MM.1S (cell line): ENCODE measurements at regions not wholly inside any gene's neighbourhood (a gene's known extent, or its start where the extent isn't known, plus 50 kb on each side); places are given as distances from the start of the nearest gene placed in this dataset.

Experiments used
- DNase-seq: peaks from one replicate; pipeline ENCODE4 v3.0.0-alpha.2; 2015
- H2AFZ ChIP-seq: fragments of 300-600 bp; sonication (generic); 2 replicates; pipeline ENCODE4 v1.6.0; 2016; ENCODE audit warnings: antibody characterized with exemption, low read length
- H3F3A ChIP-seq: fragments of 300-600 bp; sonication (generic); 2 replicates; pipeline ENCODE4 v1.6.1; 2016; ENCODE audit warnings: mild to moderate bottlenecking, antibody characterized with exemption, low read length, moderate library complexity, mixed read lengths; ENCODE audit not compliant: insufficient read depth
- H3K27ac ChIP-seq: fragments of 300-600 bp; sonication (generic); 2 replicates; pipeline ENCODE4 v1.5.1; 2016; ENCODE audit warnings: mild to moderate bottlenecking, low read length
- H3K27me3 ChIP-seq: fragments of 300-600 bp; sonication (generic); replicated peaks from 2 replicates; pipeline ENCODE4 v1.6.0; 2016; ENCODE audit warnings: low read length; ENCODE audit not compliant: insufficient read depth
- H3K36me3 ChIP-seq: fragments of 300-600 bp; sonication (generic); replicated peaks from 2 replicates; pipeline ENCODE4 v1.6.1; 2016; ENCODE audit warnings: mild to moderate bottlenecking, low read length, mixed read lengths; ENCODE audit not compliant: insufficient read depth
- H3K4me1 ChIP-seq: fragments of 300-600 bp; sonication (generic); 2 replicates; pipeline ENCODE4 v1.6.1; 2016; ENCODE audit warnings: low read length, mixed read lengths
- H3K4me2 ChIP-seq: fragments of 300-600 bp; sonication (generic); 2 replicates; pipeline ENCODE4 v1.6.0; 2016; ENCODE audit warnings: low read depth, low read length
- H3K4me3 ChIP-seq: fragments of 300-600 bp; sonication (generic); 2 replicates; pipeline ENCODE4 v1.5.1; 2016; ENCODE audit warnings: low read length, mixed read lengths
- H3K79me2 ChIP-seq: fragments of 300-600 bp; sonication (generic); 2 replicates; pipeline ENCODE4 v1.6.1; 2016; ENCODE audit warnings: mixed run types, low read length, mixed read lengths
- H3K9ac ChIP-seq: fragments of 300-600 bp; sonication (generic); 2 replicates; pipeline ENCODE4 v1.6.1; 2016; ENCODE audit warnings: low read length, mixed read lengths
- H3K9me2 ChIP-seq: fragments of 300-600 bp; sonication (generic); replicated peaks from 2 replicates; pipeline ENCODE4 v1.6.1; 2016; ENCODE audit warnings: mild to moderate bottlenecking, low read length, mixed read lengths; ENCODE audit not compliant: insufficient read depth
- H3K9me3 ChIP-seq: fragments of 300-600 bp; sonication (generic); replicated peaks from 2 replicates; pipeline ENCODE4 v1.6.1; 2016; ENCODE audit warnings: mild to moderate bottlenecking, low read length, mixed read lengths; ENCODE audit not compliant: insufficient read depth
- H4K20me1 ChIP-seq: fragments of 300-600 bp; sonication (generic); 2 replicates; pipeline ENCODE4 v1.6.1; 2016; ENCODE audit warnings: mild to moderate bottlenecking, low read length, moderate library complexity, mixed read lengths; ENCODE audit not compliant: insufficient read depth
- EZH2 ChIP-seq: fragments of 300-600 bp; sonication (generic); optimal IDR thresholded peaks from 2 replicates; pipeline ENCODE3; 2017; ENCODE audit warnings: low read depth, mild to moderate bottlenecking, antibody characterized with exemption, low read length, mixed read lengths
- EZH2phosphoT487 ChIP-seq: fragments of 300-600 bp; sonication (generic); IDR thresholded peaks from 2 replicates; pipeline ENCODE4 v1.6.1; 2018; ENCODE audit warnings: antibody characterized with exemption, low read length
- TF ChIP-seq, protein P1 (sequence below): fragments of 300-600 bp; sonication (generic); IDR thresholded peaks from 2 replicates; pipeline ENCODE4 v1.5.1; 2016; ENCODE audit warnings: antibody characterized with exemption, low read length, mixed read lengths

DNA sequence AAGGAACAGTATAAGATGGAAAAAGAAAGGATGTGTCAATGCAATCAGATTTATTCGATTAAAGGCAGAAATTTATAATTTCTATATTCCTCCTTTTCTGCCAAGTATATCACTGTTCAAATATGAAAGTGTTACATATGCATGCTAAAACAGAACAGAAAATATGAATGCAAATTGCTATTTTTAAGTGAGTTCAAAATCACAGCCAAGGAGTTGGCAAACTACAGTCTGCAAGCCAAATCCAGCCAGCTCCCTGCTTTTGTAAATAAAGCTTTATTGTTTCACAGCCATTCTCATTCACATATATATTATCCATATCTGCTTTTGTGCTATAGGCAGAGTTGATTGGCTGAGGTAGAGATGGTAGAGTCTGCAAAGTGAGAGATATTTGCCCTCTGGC is 747.2 kb downstream of the ANKRD7 start:
- Histone ChIP-seq H3K4me1 (no peaks in the 10 kb centered on the region), H3K9me3 (no peaks in the 10 kb centered on the region), H3K36me3 (no peaks in the 10 kb centered on the region), H3K79me2 (no peaks in the 10 kb centered on the region), H3K4me2 (no peak overlapping the region), H4K20me1 (no peaks in the 10 kb centered on the region), H3K9ac (no peak overlapping the region), H3F3A (no peaks in the 10 kb centered on the region), H3K27ac (no peak overlapping the region), H2AFZ (no peak overlapping the region), H3K4me3 (no peak overlapping the region), H3K27me3 (no peaks in the 10 kb centered on the region), H3K9me2 (no peaks in the 10 kb centered on the region)
- TF ChIP-seq, protein P1, sequence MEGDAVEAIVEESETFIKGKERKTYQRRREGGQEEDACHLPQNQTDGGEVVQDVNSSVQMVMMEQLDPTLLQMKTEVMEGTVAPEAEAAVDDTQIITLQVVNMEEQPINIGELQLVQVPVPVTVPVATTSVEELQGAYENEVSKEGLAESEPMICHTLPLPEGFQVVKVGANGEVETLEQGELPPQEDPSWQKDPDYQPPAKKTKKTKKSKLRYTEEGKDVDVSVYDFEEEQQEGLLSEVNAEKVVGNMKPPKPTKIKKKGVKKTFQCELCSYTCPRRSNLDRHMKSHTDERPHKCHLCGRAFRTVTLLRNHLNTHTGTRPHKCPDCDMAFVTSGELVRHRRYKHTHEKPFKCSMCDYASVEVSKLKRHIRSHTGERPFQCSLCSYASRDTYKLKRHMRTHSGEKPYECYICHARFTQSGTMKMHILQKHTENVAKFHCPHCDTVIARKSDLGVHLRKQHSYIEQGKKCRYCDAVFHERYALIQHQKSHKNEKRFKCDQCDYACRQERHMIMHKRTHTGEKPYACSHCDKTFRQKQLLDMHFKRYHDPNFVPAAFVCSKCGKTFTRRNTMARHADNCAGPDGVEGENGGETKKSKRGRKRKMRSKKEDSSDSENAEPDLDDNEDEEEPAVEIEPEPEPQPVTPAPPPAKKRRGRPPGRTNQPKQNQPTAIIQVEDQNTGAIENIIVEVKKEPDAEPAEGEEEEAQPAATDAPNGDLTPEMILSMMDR = no peak
- no peak for TF ChIP-seq EZH2
- no peak for TF ChIP-seq EZH2phosphoT487
- DNase-seq = no peak

DNA sequence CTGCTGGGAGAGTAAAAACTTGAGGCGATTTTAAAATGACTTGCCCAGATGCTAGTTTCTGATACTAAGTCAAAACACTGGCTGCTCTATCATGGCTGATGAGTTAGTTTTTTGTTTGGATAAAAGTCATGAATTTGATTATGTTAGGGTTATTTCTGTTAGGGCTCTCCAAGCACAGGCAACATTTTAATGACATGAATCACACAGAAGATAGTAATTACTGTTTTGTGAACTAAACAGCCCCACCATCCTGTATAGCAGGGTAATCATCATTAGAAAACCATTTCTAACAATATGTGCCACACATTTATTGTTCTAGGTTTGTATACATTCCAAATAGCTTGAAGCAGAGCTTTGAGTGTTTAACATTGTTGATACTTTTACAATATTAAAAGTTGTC is 750.3 kb downstream of the ANKRD7 start:
- no peak overlapping the region for H3K4me3 ChIP-seq
- H2AFZ ChIP-seq = no peak overlapping the region
- TF ChIP-seq, protein P1 = no peak
- no peak for TF ChIP-seq EZH2
- TF ChIP-seq EZH2phosphoT487 = no peak
- H3K27me3 ChIP-seq = no peaks in the 10 kb centered on the region
- H3K9me2 ChIP-seq = no peaks in the 10 kb centered on the region
- no peak overlapping the region for H3K4me2 ChIP-seq
- H3K9ac ChIP-seq = no peak overlapping the region
- no peaks in the 10 kb centered on the region for H3F3A ChIP-seq
- no peak for DNase-seq
- H3K36me3 ChIP-seq = no peaks in the 10 kb centered on the region
- H3K9me3 ChIP-seq = no peaks in the 10 kb centered on the region
- no peaks in the 10 kb centered on the region for H3K79me2 ChIP-seq
- no peaks in the 10 kb centered on the region for H3K4me1 ChIP-seq
- no peaks in the 10 kb centered on the region for H4K20me1 ChIP-seq
- no peak overlapping the region for H3K27ac ChIP-seq

DNA sequence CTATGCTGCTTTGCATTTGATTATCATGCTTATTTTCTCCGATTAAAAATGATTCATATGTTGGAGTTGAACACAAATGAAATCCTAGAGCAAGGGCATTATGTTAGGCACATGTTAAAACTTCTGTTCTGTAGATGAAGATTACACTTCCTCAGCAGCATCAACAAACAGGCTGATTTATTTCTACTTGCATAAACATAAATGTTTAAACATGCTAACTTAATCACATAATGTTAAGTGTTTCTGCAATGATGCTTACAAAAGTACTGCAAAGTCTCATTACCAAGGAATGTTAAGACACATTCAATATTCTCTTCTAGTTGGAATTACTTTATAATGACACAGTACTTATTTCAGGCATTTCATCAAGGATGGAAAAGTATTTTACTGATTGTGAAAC is 770.8 kb downstream of the ANKRD7 start:
- TF ChIP-seq EZH2 (no peak), EZH2phosphoT487 (no peak)
- TF ChIP-seq, protein P1 = no peak

DNA sequence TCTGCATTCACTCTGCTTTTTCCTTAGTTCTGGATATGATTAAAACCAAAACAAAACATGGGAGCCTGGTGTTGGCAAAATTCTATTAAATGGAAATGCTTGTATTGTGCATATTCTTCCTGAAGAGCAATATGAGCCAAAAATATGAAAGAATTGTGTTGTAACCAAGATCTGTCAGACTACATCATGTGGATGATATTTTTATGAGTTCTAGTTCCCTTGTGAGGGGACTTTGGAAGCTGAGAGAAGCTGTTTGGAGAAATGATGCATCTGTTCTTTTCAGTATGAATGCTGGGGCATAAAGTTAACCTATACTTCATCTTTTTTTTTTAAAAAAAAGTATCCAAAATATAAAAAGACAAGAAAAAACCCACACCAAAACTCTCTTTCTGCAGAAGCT is 782.7 kb downstream of the ANKRD7 start:
- Histone ChIP-seq H3K4me3 (no peak overlapping the region), H3K9me3 (no peaks in the 10 kb centered on the region), H4K20me1 (no peaks in the 10 kb centered on the region), H3K79me2 (no peaks in the 10 kb centered on the region), H3K9ac (no peak overlapping the region), H3K4me2 (no peak overlapping the region), H3K27ac (no peak overlapping the region), H2AFZ (no peak overlapping the region), H3K36me3 (no peaks in the 10 kb centered on the region), H3K27me3 (no peaks in the 10 kb centered on the region), H3K4me1 (no peaks in the 10 kb centered on the region), H3F3A (no peaks in the 10 kb centered on the region), H3K9me2 (no peaks in the 10 kb centered on the region)
- TF ChIP-seq EZH2 = no peak
- no peak for TF ChIP-seq EZH2phosphoT487
- TF ChIP-seq, protein P1 = no peak
- DNase-seq = no peak

More for the DNA sequence above, 770.8 kb downstream of the ANKRD7 start:
- Histone ChIP-seq H3K4me3 (no peak overlapping the region), H3K27ac (no peak overlapping the region), H3K9me2 (no peaks in the 10 kb centered on the region), H3K9ac (no peak overlapping the region), H3K36me3 (no peaks in the 10 kb centered on the region), H3K4me1 (no peaks in the 10 kb centered on the region), H3K79me2 (no peaks in the 10 kb centered on the region), H2AFZ (no peak overlapping the region), H4K20me1 (no peaks in the 10 kb centered on the region), H3K4me2 (no peak overlapping the region), H3F3A (no peaks in the 10 kb centered on the region), H3K9me3 (no peaks in the 10 kb centered on the region), H3K27me3 (no peaks in the 10 kb centered on the region)
- no peak for DNase-seq
